A673 (cell line): ENCODE measurements at regions not wholly inside any gene's neighbourhood (a gene's known extent, or its start where the extent isn't known, plus 50 kb on each side); places are given as distances from the start of the nearest gene placed in this dataset.
"Not testable (repeated sequence)": the region's sequence is repeated elsewhere in the genome, so short reads cannot be mapped to it uniquely, and the experiment has no call there.

ENCODE experiments used
- BruUV-seq: library from RNA; stranded (reverse); fragments of 400-500 nt; replicated peaks from 2 replicates; lab custom pipeline; 2021; lab: Mats Ljungman, UMichigan
- CTCF ChIA-PET: fragments of 300-600 bp; sonication (Branson Sonifier 250); formaldehyde crosslinking; loops from one replicate; lab custom pipeline; 2022; ENCODE audit warnings: antibody characterized with exemption; lab: Charles Lee
- POLR2A ChIA-PET: fragments of 300-600 bp; sonication (Branson Sonifier 250); formaldehyde crosslinking; loops from one replicate; lab custom pipeline; 2022; ENCODE audit warnings: antibody characterized with exemption; ENCODE audit not compliant: low non-redundant PET; lab: Charles Lee
- DNase-seq: peaks from one replicate; pipeline ENCODE4 v3.0.0-alpha.2; 2015; ENCODE audit warnings: low spot score
- H3K27ac ChIP-seq: fragments of 200-600 bp; sonication (generic); 2 replicates; pipeline ENCODE4 v1.5.1; 2016; ENCODE audit warnings: mixed run types, low read depth, mild to moderate bottlenecking, mixed read lengths, antibody characterized with exemption, low read length; ENCODE audit not compliant: poor library complexity, severe bottlenecking
- H3K27me3 ChIP-seq: fragments of 200-600 bp; sonication (generic); replicated peaks from 2 replicates; pipeline ENCODE4 v1.6.1; 2017; ENCODE audit warnings: mixed run types, low read depth, mild to moderate bottlenecking, mixed read lengths, antibody characterized with exemption, low read length; ENCODE audit not compliant: insufficient read depth, poor library complexity
- H3K36me3 ChIP-seq: fragments of 200-600 bp; sonication (generic); 2 replicates; pipeline ENCODE4 v1.6.1; 2016; ENCODE audit warnings: mixed run types, mild to moderate bottlenecking, mixed read lengths, antibody characterized with exemption, low read length; ENCODE audit not compliant: insufficient read depth, poor library complexity, severe bottlenecking
- H3K4me1 ChIP-seq: fragments of 200-600 bp; sonication (generic); 2 replicates; pipeline ENCODE4 v1.6.1; 2017; ENCODE audit warnings: mixed run types, mild to moderate bottlenecking, mixed read lengths, antibody characterized with exemption, low read length; ENCODE audit not compliant: insufficient read depth, poor library complexity, severe bottlenecking
- H3K4me3 ChIP-seq: fragments of 200-600 bp; sonication (generic); 2 replicates; pipeline ENCODE4 v1.5.1; 2016; ENCODE audit warnings: low read depth, mixed run types, mild to moderate bottlenecking, mixed read lengths, low read length; ENCODE audit not compliant: poor library complexity, severe bottlenecking
- H3K9me3 ChIP-seq: fragments of 200-600 bp; sonication (generic); 2 replicates; pipeline ENCODE4 v1.6.1; 2016; ENCODE audit warnings: mixed run types, low read depth, mild to moderate bottlenecking, mixed read lengths, antibody characterized with exemption, low read length; ENCODE audit not compliant: poor library complexity, severe bottlenecking
- CTCF ChIP-seq: fragments of 300-800, 200-600 bp; sonication (generic); conservative IDR thresholded peaks from 2 replicates; pipeline ENCODE4 v1.5.1; 2017; ENCODE audit warnings: low read depth, mild to moderate bottlenecking, antibody characterized with exemption, low read length, moderate library complexity, mixed read lengths
- EZH2 ChIP-seq: fragments of 200-600 bp; sonication (generic); IDR thresholded peaks from 2 replicates; pipeline ENCODE4 v1.6.1; 2017; ENCODE audit warnings: borderline replicate concordance, low read depth, mild to moderate bottlenecking, mixed read lengths, antibody characterized with exemption, low read length; ENCODE audit not compliant: poor library complexity, severe bottlenecking
- intact Hi-C: fragments of 100-400 bp; cut with micrococcal nuclease; formaldehyde crosslinking; loops from one replicate; pipeline ENCODE4 v1.10.0; 2022; ENCODE audit not compliant: unreplicated experiment

- DNase-seq: no peak
- Histone ChIP-seq H3K4me3 (no peak overlapping the region), H3K9me3 (no peaks in the 10 kb centered on the region), H3K27ac (no peak overlapping the region), H3K27me3 (peaks cover 3% of the 10 kb centered on the region), H3K36me3 (no peaks in the 10 kb centered on the region), H3K4me1 (no peaks in the 10 kb centered on the region)
- no TSS peak for BruUV-seq
- intact Hi-C loops: no loop called here
- ChIA-PET POLR2A (no interaction called here), CTCF (no interaction called here)
- no peak for TF ChIP-seq CTCF
- TF ChIP-seq EZH2: no peak
These were observed 155.6 kb upstream of the CNTNAP4 start for GRCh38 chr16:76121636-76122035.

- Histone ChIP-seq H3K36me3 (no peaks in the 10 kb centered on the region), H3K4me3 (no peak overlapping the region), H3K9me3 (no peaks in the 10 kb centered on the region), H3K27ac (no peak overlapping the region), H3K27me3 (peaks cover 3% of the 10 kb centered on the region), H3K4me1 (no peaks in the 10 kb centered on the region)
- DNase-seq: no peak
- intact Hi-C loops: no loop called here
- ChIA-PET CTCF (no interaction called here), POLR2A (no interaction called here)
- TF ChIP-seq EZH2 (no peak), CTCF (no peak)
- BruUV-seq: no TSS peak
These were observed 153.2 kb upstream of the CNTNAP4 start for GRCh38 chr16:76123966-76124365.

GRCh38 chr16:76125871-76126270 lies 151.3 kb upstream of the CNTNAP4 start:
- BruUV-seq: no TSS peak
- TF ChIP-seq CTCF (no peak), EZH2 (no peak)
- POLR2A ChIA-PET: no interaction called here
- Histone ChIP-seq H3K27me3 (peaks cover 3% of the 10 kb centered on the region), H3K27ac (no peak overlapping the region), H3K4me1 (no peaks in the 10 kb centered on the region), H3K4me3 (no peak overlapping the region), H3K36me3 (no peaks in the 10 kb centered on the region), H3K9me3 (no peaks in the 10 kb centered on the region)
- intact Hi-C loops: no loop called here
- DNase-seq: no peak
- CTCF ChIA-PET: no interaction called here

GRCh38 chr16:76138056-76138455 lies 139.1 kb upstream of the CNTNAP4 start:
- intact Hi-C loops, H3K27ac ChIP-seq, DNase-seq, H3K9me3 ChIP-seq, H3K4me1 ChIP-seq, H3K4me3 ChIP-seq, CTCF ChIA-PET, POLR2A ChIA-PET, BruUV-seq, H3K27me3 ChIP-seq, H3K36me3 ChIP-seq: not testable (repeated sequence)
